NT2/D1 (cell line): ENCODE measurements at regions not wholly inside any gene's neighbourhood (a gene's known extent, or its start where the extent isn't known, plus 50 kb on each side); places are given as distances from the start of the nearest gene placed in this dataset.
"Not testable (repeated sequence)": the region's sequence is repeated elsewhere in the genome, so short reads cannot be mapped to it uniquely, and the experiment has no call there.

ENCODE experiments used
- SUZ12 ChIP-seq: IDR thresholded peaks from 2 replicates; pipeline ENCODE4 v1.6.1; 2011; ENCODE audit not compliant: insufficient read length, insufficient read depth; ENCODE audit errors: extremely low read depth
- YY1 ChIP-seq: IDR thresholded peaks from 2 replicates; pipeline ENCODE4 v1.6.1; 2011; ENCODE audit not compliant: insufficient read length, insufficient read depth
- ZNF274 ChIP-seq: IDR thresholded peaks from 2 replicates; pipeline ENCODE4 v1.6.1; 2011; ENCODE audit warnings: mild to moderate bottlenecking, low read depth, low read length

- not testable (repeated sequence) for TF ChIP-seq YY1, ZNF274, SUZ12
These were observed 126.5 kb downstream of the RBMY1D start for GRCh38 chrY:21767824-21768223.
